BLaER1 (cell line): ENCODE measurements at regions not wholly inside any gene's neighbourhood (a gene's known extent, or its start where the extent isn't known, plus 50 kb on each side); places are given as distances from the start of the nearest gene placed in this dataset.
A peak's percentile ranks its signal among the peaks of the same experiment; 100 is the strongest.

Source experiments
- H3K27ac ChIP-seq: shearing (Covaris generic); formaldehyde crosslinking; 2 replicates; pipeline ENCODE4 v1.8.1; 2022
- H3K27me3 ChIP-seq: shearing (Covaris generic); formaldehyde crosslinking; 2 replicates; pipeline ENCODE4 v1.8.1; 2022
- H3K36me3 ChIP-seq: shearing (Covaris generic); formaldehyde crosslinking; 2 replicates; pipeline ENCODE4 v1.8.1; 2022
- H3K4me1 ChIP-seq: shearing (Covaris generic); formaldehyde crosslinking; 2 replicates; pipeline ENCODE4 v1.8.1; 2022
- H3K4me2 ChIP-seq: shearing (Covaris generic); formaldehyde crosslinking; 2 replicates; pipeline ENCODE4 v1.8.1; 2022
- H3K4me3 ChIP-seq: shearing (Covaris generic); formaldehyde crosslinking; 2 replicates; pipeline ENCODE4 v1.8.1; 2022
- H3K9ac ChIP-seq: shearing (Covaris generic); formaldehyde crosslinking; 2 replicates; pipeline ENCODE4 v1.8.1; 2022
- H3K9me3 ChIP-seq: shearing (Covaris generic); formaldehyde crosslinking; 2 replicates; pipeline ENCODE4 v1.8.1; 2022
- H4K20me1 ChIP-seq: shearing (Covaris generic); formaldehyde crosslinking; 2 replicates; pipeline ENCODE4 v1.8.1; 2022
- Cebpa-rat ChIP-seq: shearing (Covaris generic); IDR thresholded peaks from 2 replicates; pipeline ENCODE4 v1.8.1; 2022

GRCh38 chr2:208927867-208928266 lies 496.0 kb upstream of the MAP2 start:
- TF ChIP-seq Cebpa-rat: no peak
- H3K9ac ChIP-seq: no peak overlapping the region
- no peaks in the 10 kb centered on the region for H3K9me3 ChIP-seq
- no peaks in the 10 kb centered on the region for H4K20me1 ChIP-seq
- no peak overlapping the region for H3K4me3 ChIP-seq
- H3K36me3 ChIP-seq: no peaks in the 10 kb centered on the region
- H3K27me3 ChIP-seq: no peaks in the 10 kb centered on the region
- H3K4me1 ChIP-seq: no peaks in the 10 kb centered on the region
- H3K27ac ChIP-seq: no peak overlapping the region
- H3K4me2 ChIP-seq: no peak overlapping the region

GRCh38 chr2:208929139-208929864 lies 494.5 kb upstream of the MAP2 start:
- Histone ChIP-seq H3K9ac (no peak overlapping the region), H3K4me1 (no peaks in the 10 kb centered on the region), H3K27ac (no peak overlapping the region), H3K27me3 (no peaks in the 10 kb centered on the region), H4K20me1 (no peaks in the 10 kb centered on the region), H3K4me3 (no peak overlapping the region), H3K4me2 (no peak overlapping the region), H3K36me3 (no peaks in the 10 kb centered on the region), H3K9me3 (no peaks in the 10 kb centered on the region)
- TF ChIP-seq Cebpa-rat: no peak

GRCh38 chr2:208929894-208930427 lies 493.9 kb upstream of the MAP2 start:
- Histone ChIP-seq H3K27me3 (no peaks in the 10 kb centered on the region), H3K27ac (no peak overlapping the region), H3K9me3 (no peaks in the 10 kb centered on the region), H3K36me3 (no peaks in the 10 kb centered on the region), H3K9ac (no peak overlapping the region), H3K4me2 (no peak overlapping the region), H3K4me1 (no peaks in the 10 kb centered on the region), H3K4me3 (no peak overlapping the region), H4K20me1 (no peaks in the 10 kb centered on the region)
- TF ChIP-seq Cebpa-rat: no peak

- H3K27ac ChIP-seq: no peak overlapping the region
- no peak overlapping the region for H3K9ac ChIP-seq
- TF ChIP-seq Cebpa-rat: no peak
- no peaks in the 10 kb centered on the region for H4K20me1 ChIP-seq
- H3K4me1 ChIP-seq: peaks cover 20% of the 10 kb centered on the region
- H3K4me2 ChIP-seq: no peak overlapping the region
- no peaks in the 10 kb centered on the region for H3K9me3 ChIP-seq
- H3K36me3 ChIP-seq: no peaks in the 10 kb centered on the region
- H3K4me3 ChIP-seq: no peak overlapping the region
- no peaks in the 10 kb centered on the region for H3K27me3 ChIP-seq
Measured at GRCh38 chr2:208935531-208935930, 488.3 kb upstream of the MAP2 start.

GRCh38 chr2:208937521-208937920 lies 486.3 kb upstream of the MAP2 start:
- no peaks in the 10 kb centered on the region for H3K9me3 ChIP-seq
- H4K20me1 ChIP-seq: no peaks in the 10 kb centered on the region
- no peak overlapping the region for H3K4me3 ChIP-seq
- no peaks in the 10 kb centered on the region for H3K27me3 ChIP-seq
- peaks cover 20% of the 10 kb centered on the region for H3K4me1 ChIP-seq
- peak overlapping the region; percentile 58 for H3K4me2 ChIP-seq
- no peak overlapping the region for H3K27ac ChIP-seq
- H3K36me3 ChIP-seq: no peaks in the 10 kb centered on the region
- TF ChIP-seq Cebpa-rat: no peak
- H3K9ac ChIP-seq: no peak overlapping the region

GRCh38 chr2:208939852-208940251 lies 484.0 kb upstream of the MAP2 start:
- H3K4me2 ChIP-seq: no peak overlapping the region
- no peaks in the 10 kb centered on the region for H3K9me3 ChIP-seq
- H3K4me3 ChIP-seq: no peak overlapping the region
- no peak for TF ChIP-seq Cebpa-rat
- H3K36me3 ChIP-seq: no peaks in the 10 kb centered on the region
- no peak overlapping the region for H3K27ac ChIP-seq
- H3K27me3 ChIP-seq: no peaks in the 10 kb centered on the region
- peaks cover 20% of the 10 kb centered on the region for H3K4me1 ChIP-seq
- no peak overlapping the region for H3K9ac ChIP-seq
- H4K20me1 ChIP-seq: no peaks in the 10 kb centered on the region

GRCh38 chr2:208945719-208946256 lies 478.1 kb upstream of the MAP2 start:
- Histone ChIP-seq H3K4me2 (no peak overlapping the region), H3K27me3 (no peaks in the 10 kb centered on the region), H3K27ac (no peak overlapping the region), H3K9me3 (no peaks in the 10 kb centered on the region), H4K20me1 (no peaks in the 10 kb centered on the region), H3K4me3 (no peak overlapping the region), H3K36me3 (no peaks in the 10 kb centered on the region), H3K9ac (no peak overlapping the region), H3K4me1 (no peaks in the 10 kb centered on the region; the same call in 1 of the 2 replicates)
- TF ChIP-seq Cebpa-rat: no peak

- no peaks in the 10 kb centered on the region for H3K4me1 ChIP-seq
- H3K4me3 ChIP-seq: no peak overlapping the region
- no peak overlapping the region for H3K4me2 ChIP-seq
- H4K20me1 ChIP-seq: no peaks in the 10 kb centered on the region
- no peak for TF ChIP-seq Cebpa-rat
- H3K36me3 ChIP-seq: no peaks in the 10 kb centered on the region
- H3K27ac ChIP-seq: no peak overlapping the region
- no peaks in the 10 kb centered on the region for H3K9me3 ChIP-seq
- H3K9ac ChIP-seq: no peak overlapping the region
- H3K27me3 ChIP-seq: no peaks in the 10 kb centered on the region
Measured at GRCh38 chr2:208948073-208948472, 475.8 kb upstream of the MAP2 start.

- no peaks in the 10 kb centered on the region for H4K20me1 ChIP-seq
- TF ChIP-seq Cebpa-rat: no peak
- H3K27me3 ChIP-seq: no peaks in the 10 kb centered on the region
- H3K4me2 ChIP-seq: no peak overlapping the region
- H3K4me3 ChIP-seq: no peak overlapping the region
- H3K27ac ChIP-seq: no peak overlapping the region
- no peak overlapping the region for H3K9ac ChIP-seq
- peaks cover 10% of the 10 kb centered on the region for H3K9me3 ChIP-seq
- H3K36me3 ChIP-seq: no peaks in the 10 kb centered on the region
- no peaks in the 10 kb centered on the region for H3K4me1 ChIP-seq
Measured at GRCh38 chr2:208970070-208970469, 453.8 kb upstream of the MAP2 start.

- Histone ChIP-seq H3K9ac (no peak overlapping the region), H4K20me1 (no peaks in the 10 kb centered on the region), H3K27me3 (no peaks in the 10 kb centered on the region), H3K9me3 (no peaks in the 10 kb centered on the region), H3K36me3 (no peaks in the 10 kb centered on the region), H3K4me2 (no peak overlapping the region), H3K4me3 (no peak overlapping the region), H3K27ac (no peak overlapping the region), H3K4me1 (no peaks in the 10 kb centered on the region)
- no peak for TF ChIP-seq Cebpa-rat
Measured at GRCh38 chr2:208977582-208977981, 446.3 kb upstream of the MAP2 start.
